Lower leg skin (tissue), 3 donors: ENCODE measurements at regions not wholly inside any gene's neighbourhood (a gene's known extent, or its start where the extent isn't known, plus 50 kb on each side); places are given as distances from the start of the nearest gene placed in this dataset.

ENCODE experiments used
- CTCF ChIP-seq, 3 donors: fragments of 450-650 bp; IDR thresholded peaks; one replicate each; pipeline ENCODE4 v1.5.1; 2016; ENCODE audit warnings: antibody characterized with exemption in 3 of 3, mild to moderate bottlenecking in 3 of 3, moderate library complexity in 2 of 3
- POLR2A ChIP-seq, 2 donors: fragments of 450-650 bp; IDR thresholded peaks; one replicate each; pipeline ENCODE4 v1.6.1; 2016 to 2017; ENCODE audit warnings: antibody characterized with exemption in 2 of 2, mild to moderate bottlenecking in 1 of 2, moderate library complexity in 1 of 2

GRCh38 chr18:75625966-75626365 lies 198.5 kb upstream of the SMIM21 start:
- TF ChIP-seq CTCF (IDR thresholded peaks at IDR 0.05) (no peak), POLR2A (IDR thresholded peaks at IDR 0.05) (no peak)
